ENCODE measurements at regions not wholly inside any gene's neighbourhood (a gene's known extent, or its start where the extent isn't known, plus 50 kb on each side); places are given as distances from the start of the nearest gene placed in this dataset.

DNA sequence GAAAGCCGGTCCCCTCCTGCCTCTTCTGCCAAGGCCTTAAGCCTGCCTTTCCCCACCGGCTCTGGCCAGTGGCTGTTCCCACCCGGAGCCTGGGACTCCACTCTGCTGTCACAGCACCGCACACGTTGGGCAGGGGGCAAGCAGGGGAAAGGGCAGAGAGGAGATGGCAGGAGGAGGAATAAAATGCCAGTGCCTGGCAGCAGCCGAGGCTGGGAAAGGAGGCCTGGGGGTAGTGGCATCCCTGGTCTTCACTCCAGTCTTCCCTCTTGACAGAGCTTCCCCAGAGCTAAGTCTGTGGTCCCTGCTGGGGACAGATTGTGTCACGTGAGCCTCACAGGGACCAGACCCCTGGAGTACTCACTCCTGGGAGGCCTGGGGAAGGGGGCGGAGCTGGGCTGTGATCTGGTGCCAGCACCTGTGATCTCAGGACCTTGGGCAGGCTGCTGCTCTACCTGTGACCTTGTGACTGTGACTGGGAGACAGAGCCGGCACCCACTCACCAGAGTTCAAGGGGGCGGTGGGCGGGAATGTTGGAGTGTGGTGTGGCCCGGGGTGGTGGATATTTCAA is 97.2 kb upstream of the GSE1 start (continued):
- TF ChIP-seq ZBTB7A (CRISPR knock-in tag; IDR thresholded peaks at IDR 0.05), result peak; percentile 92; the same call in 1 of the 2 replicates
- TF ChIP-seq, protein P1, sequence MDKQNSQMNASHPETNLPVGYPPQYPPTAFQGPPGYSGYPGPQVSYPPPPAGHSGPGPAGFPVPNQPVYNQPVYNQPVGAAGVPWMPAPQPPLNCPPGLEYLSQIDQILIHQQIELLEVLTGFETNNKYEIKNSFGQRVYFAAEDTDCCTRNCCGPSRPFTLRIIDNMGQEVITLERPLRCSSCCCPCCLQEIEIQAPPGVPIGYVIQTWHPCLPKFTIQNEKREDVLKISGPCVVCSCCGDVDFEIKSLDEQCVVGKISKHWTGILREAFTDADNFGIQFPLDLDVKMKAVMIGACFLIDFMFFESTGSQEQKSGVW (CRISPR knock-in tag; IDR thresholded peaks at IDR 0.05; ENCODE audit: borderline replicate concordance), result no peak
- no peak for TF ChIP-seq ZNF740 (CRISPR knock-in tag; IDR thresholded peaks at IDR 0.05)
- TF ChIP-seq ZNF431 (CRISPR knock-in tag; IDR thresholded peaks at IDR 0.05; ENCODE audit: borderline replicate concordance, low read depth), result no peak
- TF ChIP-seq, protein P2, sequence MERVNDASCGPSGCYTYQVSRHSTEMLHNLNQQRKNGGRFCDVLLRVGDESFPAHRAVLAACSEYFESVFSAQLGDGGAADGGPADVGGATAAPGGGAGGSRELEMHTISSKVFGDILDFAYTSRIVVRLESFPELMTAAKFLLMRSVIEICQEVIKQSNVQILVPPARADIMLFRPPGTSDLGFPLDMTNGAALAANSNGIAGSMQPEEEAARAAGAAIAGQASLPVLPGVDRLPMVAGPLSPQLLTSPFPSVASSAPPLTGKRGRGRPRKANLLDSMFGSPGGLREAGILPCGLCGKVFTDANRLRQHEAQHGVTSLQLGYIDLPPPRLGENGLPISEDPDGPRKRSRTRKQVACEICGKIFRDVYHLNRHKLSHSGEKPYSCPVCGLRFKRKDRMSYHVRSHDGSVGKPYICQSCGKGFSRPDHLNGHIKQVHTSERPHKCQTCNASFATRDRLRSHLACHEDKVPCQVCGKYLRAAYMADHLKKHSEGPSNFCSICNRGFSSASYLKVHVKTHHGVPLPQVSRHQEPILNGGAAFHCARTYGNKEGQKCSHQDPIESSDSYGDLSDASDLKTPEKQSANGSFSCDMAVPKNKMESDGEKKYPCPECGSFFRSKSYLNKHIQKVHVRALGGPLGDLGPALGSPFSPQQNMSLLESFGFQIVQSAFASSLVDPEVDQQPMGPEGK (CRISPR knock-in tag; IDR thresholded peaks at IDR 0.05), result peak; percentile 89
- peak; percentile 69; the same call in 1 of the 2 replicates for TF ChIP-seq KLF12 (CRISPR knock-in tag; IDR thresholded peaks at IDR 0.05; ENCODE audit: borderline replicate concordance)
- TF ChIP-seq, protein P3, sequence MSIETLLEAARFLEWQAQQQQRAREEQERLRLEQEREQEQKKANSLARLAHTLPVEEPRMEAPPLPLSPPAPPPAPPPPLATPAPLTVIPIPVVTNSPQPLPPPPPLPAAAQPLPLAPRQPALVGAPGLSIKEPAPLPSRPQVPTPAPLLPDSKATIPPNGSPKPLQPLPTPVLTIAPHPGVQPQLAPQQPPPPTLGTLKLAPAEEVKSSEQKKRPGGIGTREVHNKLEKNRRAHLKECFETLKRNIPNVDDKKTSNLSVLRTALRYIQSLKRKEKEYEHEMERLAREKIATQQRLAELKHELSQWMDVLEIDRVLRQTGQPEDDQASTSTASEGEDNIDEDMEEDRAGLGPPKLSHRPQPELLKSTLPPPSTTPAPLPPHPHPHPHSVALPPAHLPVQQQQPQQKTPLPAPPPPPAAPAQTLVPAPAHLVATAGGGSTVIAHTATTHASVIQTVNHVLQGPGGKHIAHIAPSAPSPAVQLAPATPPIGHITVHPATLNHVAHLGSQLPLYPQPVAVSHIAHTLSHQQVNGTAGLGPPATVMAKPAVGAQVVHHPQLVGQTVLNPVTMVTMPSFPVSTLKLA (IDR thresholded peaks at IDR 0.05), result no peak
- TF ChIP-seq ZBTB21 (CRISPR knock-in tag; IDR thresholded peaks at IDR 0.05), result no peak
- TF ChIP-seq ZSCAN22 (CRISPR knock-in tag; IDR thresholded peaks at IDR 0.05), result no peak; the same call in 1 of the 2 replicates
- TF ChIP-seq, protein P4, sequence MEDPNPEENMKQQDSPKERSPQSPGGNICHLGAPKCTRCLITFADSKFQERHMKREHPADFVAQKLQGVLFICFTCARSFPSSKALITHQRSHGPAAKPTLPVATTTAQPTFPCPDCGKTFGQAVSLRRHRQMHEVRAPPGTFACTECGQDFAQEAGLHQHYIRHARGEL (CRISPR knock-in tag; IDR thresholded peaks at IDR 0.05), result no peak
- TF ChIP-seq ZNF451 (CRISPR knock-in tag; IDR thresholded peaks at IDR 0.05), result no peak; the same call in none of the 2 replicates
- TF ChIP-seq EED (CRISPR knock-in tag; IDR thresholded peaks at IDR 0.05), result 0 out of 2 replicates have a peak, but pooled peaks have one; percentile 15
- TF ChIP-seq NFE2L2 (IDR thresholded peaks at IDR 0.05; ENCODE audit: low read length), result no peak
- TF ChIP-seq SOX5 (CRISPR knock-in tag; IDR thresholded peaks at IDR 0.05; ENCODE audit: borderline replicate concordance), result peak; percentile 78
- no peak for TF ChIP-seq CEBPB (IDR thresholded peaks at IDR 0.05; ENCODE audit: borderline replicate concordance, low read depth, low read length)
- TF ChIP-seq IRF2 (CRISPR knock-in tag; IDR thresholded peaks at IDR 0.05), result peak; percentile 51; the same call in 1 of the 2 replicates
- TF ChIP-seq NFIB (CRISPR knock-in tag; IDR thresholded peaks at IDR 0.05; ENCODE audit: borderline replicate concordance), result no peak
- TF ChIP-seq TGIF2 (CRISPR knock-in tag; IDR thresholded peaks at IDR 0.05), result peak; percentile 76
- TF ChIP-seq RFX5 (IDR thresholded peaks at IDR 0.05; ENCODE audit: low read depth, low read length), result peak; percentile 55; the same call in 1 of the 2 replicates
- TF ChIP-seq, protein P5, sequence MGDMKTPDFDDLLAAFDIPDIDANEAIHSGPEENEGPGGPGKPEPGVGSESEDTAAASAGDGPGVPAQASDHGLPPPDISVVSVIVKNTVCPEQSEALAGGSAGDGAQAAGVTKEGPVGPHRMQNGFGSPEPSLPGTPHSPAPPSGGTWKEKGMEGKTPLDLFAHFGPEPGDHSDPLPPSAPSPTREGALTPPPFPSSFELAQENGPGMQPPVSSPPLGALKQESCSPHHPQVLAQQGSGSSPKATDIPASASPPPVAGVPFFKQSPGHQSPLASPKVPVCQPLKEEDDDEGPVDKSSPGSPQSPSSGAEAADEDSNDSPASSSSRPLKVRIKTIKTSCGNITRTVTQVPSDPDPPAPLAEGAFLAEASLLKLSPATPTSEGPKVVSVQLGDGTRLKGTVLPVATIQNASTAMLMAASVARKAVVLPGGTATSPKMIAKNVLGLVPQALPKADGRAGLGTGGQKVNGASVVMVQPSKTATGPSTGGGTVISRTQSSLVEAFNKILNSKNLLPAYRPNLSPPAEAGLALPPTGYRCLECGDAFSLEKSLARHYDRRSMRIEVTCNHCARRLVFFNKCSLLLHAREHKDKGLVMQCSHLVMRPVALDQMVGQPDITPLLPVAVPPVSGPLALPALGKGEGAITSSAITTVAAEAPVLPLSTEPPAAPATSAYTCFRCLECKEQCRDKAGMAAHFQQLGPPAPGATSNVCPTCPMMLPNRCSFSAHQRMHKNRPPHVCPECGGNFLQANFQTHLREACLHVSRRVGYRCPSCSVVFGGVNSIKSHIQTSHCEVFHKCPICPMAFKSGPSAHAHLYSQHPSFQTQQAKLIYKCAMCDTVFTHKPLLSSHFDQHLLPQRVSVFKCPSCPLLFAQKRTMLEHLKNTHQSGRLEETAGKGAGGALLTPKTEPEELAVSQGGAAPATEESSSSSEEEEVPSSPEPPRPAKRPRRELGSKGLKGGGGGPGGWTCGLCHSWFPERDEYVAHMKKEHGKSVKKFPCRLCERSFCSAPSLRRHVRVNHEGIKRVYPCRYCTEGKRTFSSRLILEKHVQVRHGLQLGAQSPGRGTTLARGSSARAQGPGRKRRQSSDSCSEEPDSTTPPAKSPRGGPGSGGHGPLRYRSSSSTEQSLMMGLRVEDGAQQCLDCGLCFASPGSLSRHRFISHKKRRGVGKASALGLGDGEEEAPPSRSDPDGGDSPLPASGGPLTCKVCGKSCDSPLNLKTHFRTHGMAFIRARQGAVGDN (CRISPR knock-in tag; IDR thresholded peaks at IDR 0.05), result peak; percentile 61
- peak; percentile 55; the same call in 1 of the 2 replicates for TF ChIP-seq POGZ (CRISPR knock-in tag; IDR thresholded peaks at IDR 0.05)
- no peak for TF ChIP-seq ATF1 (CRISPR knock-in tag; IDR thresholded peaks at IDR 0.05)
